SH-SY5Y (cell line): ENCODE measurements at regions not wholly inside any gene's neighbourhood (a gene's known extent, or its start where the extent isn't known, plus 50 kb on each side); places are given as distances from the start of the nearest gene placed in this dataset.

Experiments used
- GATA2 ChIP-seq: IDR thresholded peaks from 2 replicates; pipeline ENCODE4 v1.6.1; 2011; ENCODE audit warnings: mild to moderate bottlenecking, low read depth, low read length
- GATA3 ChIP-seq: IDR thresholded peaks from 2 replicates; pipeline ENCODE4 v1.6.1; 2011; ENCODE audit warnings: low read depth, mild to moderate bottlenecking, low read length, moderate library complexity

DNA sequence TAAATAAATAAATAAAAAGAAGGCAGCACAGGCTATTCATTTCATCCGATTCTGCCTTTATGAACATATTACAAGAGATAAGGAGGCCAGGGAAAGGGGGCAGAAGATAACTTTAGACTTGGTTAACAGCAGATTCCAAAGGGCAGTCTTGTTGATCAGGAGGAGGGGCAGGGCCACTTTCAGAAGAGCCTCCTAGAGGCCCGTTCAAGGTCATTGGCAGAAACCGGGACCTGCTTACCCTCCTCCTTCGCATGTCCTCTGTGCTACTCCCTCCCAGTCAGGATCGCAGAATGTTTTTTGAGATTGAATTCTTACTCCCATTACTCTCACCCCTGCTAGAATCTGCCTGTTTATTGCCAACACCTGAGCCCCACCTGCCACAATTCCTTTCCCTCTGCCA, 217.0 kb upstream of the IPO5 start:
- TF ChIP-seq GATA2 (no peak), GATA3 (no peak)
